Erythroblast (primary cell): ENCODE measurements at regions not wholly inside any gene's neighbourhood (a gene's known extent, or its start where the extent isn't known, plus 50 kb on each side); places are given as distances from the start of the nearest gene placed in this dataset.

ENCODE experiments used
- GATA1 ChIP-seq: IDR thresholded peaks from 2 replicates; pipeline ENCODE4 v1.6.1; 2011; ENCODE audit warnings: low read depth, mild to moderate bottlenecking, control low read depth, low read length, moderate library complexity
- POLR2A ChIP-seq: IDR thresholded peaks from 2 replicates; pipeline ENCODE4 v1.6.1; 2011; ENCODE audit warnings: mild to moderate bottlenecking, low read length

- no peak for TF ChIP-seq POLR2A
- TF ChIP-seq GATA1, result no peak
Observed at GRCh38 chr17:77495575-77495974, 354.8 kb downstream of the SEC14L1 start.
